ENCODE measurements at regions not wholly inside any gene's neighbourhood (a gene's known extent, or its start where the extent isn't known, plus 50 kb on each side); places are given as distances from the start of the nearest gene placed in this dataset.

DNA sequence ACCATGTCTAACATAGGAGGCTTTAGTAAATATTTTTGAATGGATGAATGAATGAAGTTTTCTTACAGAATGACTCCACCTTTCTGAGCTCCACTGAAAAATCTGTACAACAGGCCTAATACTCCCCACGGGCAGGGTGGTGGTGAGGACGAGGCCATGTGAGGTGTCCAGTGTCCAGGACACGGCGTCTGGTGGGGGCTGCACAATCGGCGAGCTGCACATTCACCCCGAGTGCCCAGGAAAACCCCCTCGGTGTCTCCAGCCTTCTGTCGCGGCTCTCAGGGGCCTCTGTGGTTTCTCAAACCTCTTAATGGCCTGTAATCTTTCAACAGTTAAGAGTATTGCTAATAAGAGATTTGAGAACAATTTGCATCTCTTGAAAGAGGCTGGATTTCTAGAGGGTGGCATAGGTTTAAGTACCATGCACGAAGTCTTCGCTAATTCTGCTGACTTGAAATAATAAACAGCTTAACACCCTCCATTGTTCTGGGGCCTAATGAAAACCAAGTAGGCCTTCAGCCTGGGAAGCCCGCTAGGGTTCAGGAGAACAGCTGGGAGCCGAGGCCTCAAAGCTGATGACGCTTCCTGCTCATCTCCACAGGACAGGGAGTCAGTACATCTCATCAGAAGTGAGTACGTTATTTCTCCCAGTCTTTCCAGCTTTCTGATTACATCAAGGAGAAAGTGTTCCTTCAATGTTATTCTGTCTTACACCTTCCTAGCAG lies 304.6 kb upstream of the FOXF1 start:
- no peak for DNase-seq (ENCODE audit: low read depth)

GRCh38 chr16:86207350-86207749 lies 303.0 kb upstream of the FOXF1 start:
- TF ChIP-seq, protein P1, sequence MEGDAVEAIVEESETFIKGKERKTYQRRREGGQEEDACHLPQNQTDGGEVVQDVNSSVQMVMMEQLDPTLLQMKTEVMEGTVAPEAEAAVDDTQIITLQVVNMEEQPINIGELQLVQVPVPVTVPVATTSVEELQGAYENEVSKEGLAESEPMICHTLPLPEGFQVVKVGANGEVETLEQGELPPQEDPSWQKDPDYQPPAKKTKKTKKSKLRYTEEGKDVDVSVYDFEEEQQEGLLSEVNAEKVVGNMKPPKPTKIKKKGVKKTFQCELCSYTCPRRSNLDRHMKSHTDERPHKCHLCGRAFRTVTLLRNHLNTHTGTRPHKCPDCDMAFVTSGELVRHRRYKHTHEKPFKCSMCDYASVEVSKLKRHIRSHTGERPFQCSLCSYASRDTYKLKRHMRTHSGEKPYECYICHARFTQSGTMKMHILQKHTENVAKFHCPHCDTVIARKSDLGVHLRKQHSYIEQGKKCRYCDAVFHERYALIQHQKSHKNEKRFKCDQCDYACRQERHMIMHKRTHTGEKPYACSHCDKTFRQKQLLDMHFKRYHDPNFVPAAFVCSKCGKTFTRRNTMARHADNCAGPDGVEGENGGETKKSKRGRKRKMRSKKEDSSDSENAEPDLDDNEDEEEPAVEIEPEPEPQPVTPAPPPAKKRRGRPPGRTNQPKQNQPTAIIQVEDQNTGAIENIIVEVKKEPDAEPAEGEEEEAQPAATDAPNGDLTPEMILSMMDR (IDR thresholded peaks at IDR 0.05; ENCODE audit: insufficient read depth, low read depth, low read length, missing control alignments), result no peak
- no peak overlapping the region for H3K4me3 ChIP-seq (ENCODE audit: low read depth, low read length)
- DNase-seq (ENCODE audit: low read depth), result no peak

More for the DNA sequence above, 304.6 kb upstream of the FOXF1 start:
- H3K4me3 ChIP-seq (ENCODE audit: low read depth, low read length), result no peak overlapping the region
- TF ChIP-seq, protein P1 (IDR thresholded peaks at IDR 0.05; ENCODE audit: insufficient read depth, low read depth, low read length, missing control alignments), result no peak

- H3K4me3 ChIP-seq (ENCODE audit: low read depth, low read length), result no peak overlapping the region
- TF ChIP-seq, protein P1 (IDR thresholded peaks at IDR 0.05; ENCODE audit: insufficient read depth, low read depth, low read length, missing control alignments), result no peak
- DNase-seq (ENCODE audit: low read depth), result no peak
Observed at GRCh38 chr16:86209202-86209601, 301.1 kb upstream of the FOXF1 start.

GRCh38 chr16:86210403-86211193 lies 299.7 kb upstream of the FOXF1 start:
- no peak overlapping the region for H3K4me3 ChIP-seq (ENCODE audit: low read depth, low read length)
- no peak for DNase-seq (ENCODE audit: low read depth)
- TF ChIP-seq, protein P1 (IDR thresholded peaks at IDR 0.05; ENCODE audit: insufficient read depth, low read depth, low read length, missing control alignments), result no peak

- no peak overlapping the region for H3K4me3 ChIP-seq (ENCODE audit: low read depth, low read length)
- TF ChIP-seq, protein P1 (IDR thresholded peaks at IDR 0.05; ENCODE audit: insufficient read depth, low read depth, low read length, missing control alignments), result no peak
- no peak for DNase-seq (ENCODE audit: low read depth)
Observed at GRCh38 chr16:86211265-86211664, 299.1 kb upstream of the FOXF1 start.

DNA sequence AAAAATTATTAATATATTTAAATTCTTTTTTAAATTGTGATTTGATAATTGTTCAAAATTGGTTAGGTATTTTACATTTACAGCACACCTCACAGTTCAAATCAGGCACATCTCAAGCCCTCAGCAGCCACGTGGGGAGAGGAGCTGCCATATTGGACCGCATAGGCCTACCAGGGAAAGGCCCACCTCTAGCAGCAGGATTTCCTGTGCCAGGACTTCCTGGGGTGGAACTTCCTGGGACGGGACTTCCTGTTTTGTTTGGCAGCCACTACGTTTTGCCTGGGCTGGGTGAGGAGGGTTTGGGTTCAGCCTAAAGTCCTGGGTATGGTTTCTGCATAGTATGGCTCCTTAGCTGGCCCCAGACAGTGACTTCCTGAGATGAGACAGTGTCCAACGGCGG lies 298.5 kb upstream of the FOXF1 start:
- no peak for DNase-seq (ENCODE audit: low read depth)
- H3K4me3 ChIP-seq (ENCODE audit: low read depth, low read length), result no peak overlapping the region
- TF ChIP-seq, protein P1 (IDR thresholded peaks at IDR 0.05; ENCODE audit: insufficient read depth, low read depth, low read length, missing control alignments), result no peak
